ENCODE measurements at regions not wholly inside any gene's neighbourhood (a gene's known extent, or its start where the extent isn't known, plus 50 kb on each side); places are given as distances from the start of the nearest gene placed in this dataset.

DNA sequence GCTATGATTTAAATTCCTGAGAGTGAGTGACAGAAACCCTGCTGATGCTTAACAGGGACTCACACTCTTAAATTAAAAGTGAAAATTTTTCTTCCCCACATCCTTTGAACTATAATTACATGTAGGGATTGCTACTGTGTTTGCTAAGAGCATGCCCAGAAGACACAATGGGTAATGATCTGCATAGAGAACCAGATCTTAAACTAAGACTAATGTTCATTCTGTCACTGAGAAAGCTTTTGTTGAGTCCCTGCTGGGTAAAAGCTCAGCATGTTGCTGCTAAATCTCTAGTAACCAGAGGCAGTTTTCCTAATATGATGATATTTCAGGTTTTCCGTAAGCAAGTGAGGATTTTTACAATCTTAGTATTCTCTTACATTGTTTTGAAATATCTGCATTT, 424.8 kb upstream of the SMC2 start:
- TF ChIP-seq POLR2AphosphoS5 (IDR thresholded peaks at IDR 0.05) (no peak), EP300 (IDR thresholded peaks at IDR 0.05; ENCODE audit: low read depth) (no peak), POLR2A (IDR thresholded peaks at IDR 0.05) (no peak)
- TF ChIP-seq, protein P1, sequence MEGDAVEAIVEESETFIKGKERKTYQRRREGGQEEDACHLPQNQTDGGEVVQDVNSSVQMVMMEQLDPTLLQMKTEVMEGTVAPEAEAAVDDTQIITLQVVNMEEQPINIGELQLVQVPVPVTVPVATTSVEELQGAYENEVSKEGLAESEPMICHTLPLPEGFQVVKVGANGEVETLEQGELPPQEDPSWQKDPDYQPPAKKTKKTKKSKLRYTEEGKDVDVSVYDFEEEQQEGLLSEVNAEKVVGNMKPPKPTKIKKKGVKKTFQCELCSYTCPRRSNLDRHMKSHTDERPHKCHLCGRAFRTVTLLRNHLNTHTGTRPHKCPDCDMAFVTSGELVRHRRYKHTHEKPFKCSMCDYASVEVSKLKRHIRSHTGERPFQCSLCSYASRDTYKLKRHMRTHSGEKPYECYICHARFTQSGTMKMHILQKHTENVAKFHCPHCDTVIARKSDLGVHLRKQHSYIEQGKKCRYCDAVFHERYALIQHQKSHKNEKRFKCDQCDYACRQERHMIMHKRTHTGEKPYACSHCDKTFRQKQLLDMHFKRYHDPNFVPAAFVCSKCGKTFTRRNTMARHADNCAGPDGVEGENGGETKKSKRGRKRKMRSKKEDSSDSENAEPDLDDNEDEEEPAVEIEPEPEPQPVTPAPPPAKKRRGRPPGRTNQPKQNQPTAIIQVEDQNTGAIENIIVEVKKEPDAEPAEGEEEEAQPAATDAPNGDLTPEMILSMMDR (IDR thresholded peaks at IDR 0.05), result no peak

All from transverse colon (tissue), 4 donors.